ENCODE measurements at regions not wholly inside any gene's neighbourhood (a gene's known extent, or its start where the extent isn't known, plus 50 kb on each side); places are given as distances from the start of the nearest gene placed in this dataset.

GRCh38 chr5:175123542-175123941 lies 320.4 kb downstream of the DRD1 start:
- FAIRE-seq, result no peak
- no peak for DNase-seq (ENCODE audit: insufficient read length)

GRCh38 chr5:175121457-175121856 lies 322.5 kb downstream of the DRD1 start:
- no peak for TF ChIP-seq POLR2AphosphoS5 (IDR thresholded peaks at IDR 0.05; ENCODE audit: low read depth, low read length)
- no peak for TF ChIP-seq POLR2A (IDR thresholded peaks at IDR 0.05; ENCODE audit: low read depth, low read length)
- TF ChIP-seq TAF1 (IDR thresholded peaks at IDR 0.05; ENCODE audit: borderline replicate concordance, low read depth, low read length), result no peak
- FAIRE-seq (no peak), DNase-seq (ENCODE audit: insufficient read length) (no peak)

More at GRCh38 chr5:175123542-175123941, 320.4 kb downstream of the DRD1 start:
- TF ChIP-seq POLR2AphosphoS5 (IDR thresholded peaks at IDR 0.05; ENCODE audit: low read depth, low read length) (no peak), POLR2A (IDR thresholded peaks at IDR 0.05; ENCODE audit: low read depth, low read length) (no peak), TAF1 (IDR thresholded peaks at IDR 0.05; ENCODE audit: borderline replicate concordance, low read depth, low read length) (no peak)

- FAIRE-seq, result no peak
These were observed 323.6 kb downstream of the DRD1 start for GRCh38 chr5:175120412-175120811.

GRCh38 chr5:175118700-175119309 lies 325.2 kb downstream of the DRD1 start:
- no peak for FAIRE-seq
- no peak for TF ChIP-seq POLR2AphosphoS5 (IDR thresholded peaks at IDR 0.05; ENCODE audit: low read depth, low read length)
- TF ChIP-seq POLR2A (IDR thresholded peaks at IDR 0.05; ENCODE audit: low read depth, low read length), result no peak

More at GRCh38 chr5:175120412-175120811, 323.6 kb downstream of the DRD1 start:
- TF ChIP-seq POLR2AphosphoS5 (IDR thresholded peaks at IDR 0.05; ENCODE audit: low read depth, low read length), result no peak
- no peak for TF ChIP-seq POLR2A (IDR thresholded peaks at IDR 0.05; ENCODE audit: low read depth, low read length)
- no peak for TF ChIP-seq TAF1 (IDR thresholded peaks at IDR 0.05; ENCODE audit: borderline replicate concordance, low read depth, low read length)
- DNase-seq (ENCODE audit: insufficient read length), result no peak

GRCh38 chr5:175116466-175117048 lies 327.4 kb downstream of the DRD1 start:
- TF ChIP-seq TAF1 (IDR thresholded peaks at IDR 0.05; ENCODE audit: borderline replicate concordance, low read depth, low read length) (no peak), POLR2AphosphoS5 (IDR thresholded peaks at IDR 0.05; ENCODE audit: low read depth, low read length) (no peak), POLR2A (IDR thresholded peaks at IDR 0.05; ENCODE audit: low read depth, low read length) (no peak)
- DNase-seq (ENCODE audit: insufficient read length) (no peak), FAIRE-seq (no peak)

More at GRCh38 chr5:175118700-175119309, 325.2 kb downstream of the DRD1 start:
- DNase-seq (ENCODE audit: insufficient read length), result no peak

- DNase-seq (ENCODE audit: insufficient read length), result no peak
- TF ChIP-seq POLR2AphosphoS5 (IDR thresholded peaks at IDR 0.05; ENCODE audit: low read depth, low read length) (no peak), TAF1 (IDR thresholded peaks at IDR 0.05; ENCODE audit: borderline replicate concordance, low read depth, low read length) (no peak), POLR2A (IDR thresholded peaks at IDR 0.05; ENCODE audit: low read depth, low read length) (no peak)
- FAIRE-seq, result no peak
These were observed 328.2 kb downstream of the DRD1 start for GRCh38 chr5:175115831-175116230.

- DNase-seq (ENCODE audit: insufficient read length), result no peak
- TF ChIP-seq POLR2A (IDR thresholded peaks at IDR 0.05; ENCODE audit: low read depth, low read length) (no peak), TAF1 (IDR thresholded peaks at IDR 0.05; ENCODE audit: borderline replicate concordance, low read depth, low read length) (no peak), POLR2AphosphoS5 (IDR thresholded peaks at IDR 0.05; ENCODE audit: low read depth, low read length) (no peak)
- FAIRE-seq, result no peak
These were observed 330.0 kb downstream of the DRD1 start for GRCh38 chr5:175113947-175114346.

GRCh38 chr5:175109058-175109755 lies 334.8 kb downstream of the DRD1 start:
- DNase-seq (ENCODE audit: insufficient read length) (no peak), FAIRE-seq (no peak)
- TF ChIP-seq TAF1 (IDR thresholded peaks at IDR 0.05; ENCODE audit: borderline replicate concordance, low read depth, low read length) (no peak), POLR2A (IDR thresholded peaks at IDR 0.05; ENCODE audit: low read depth, low read length) (no peak), POLR2AphosphoS5 (IDR thresholded peaks at IDR 0.05; ENCODE audit: low read depth, low read length) (no peak)

GRCh38 chr5:175107865-175108264 lies 336.1 kb downstream of the DRD1 start:
- TF ChIP-seq POLR2AphosphoS5 (IDR thresholded peaks at IDR 0.05; ENCODE audit: low read depth, low read length) (no peak), POLR2A (IDR thresholded peaks at IDR 0.05; ENCODE audit: low read depth, low read length) (no peak), TAF1 (IDR thresholded peaks at IDR 0.05; ENCODE audit: borderline replicate concordance, low read depth, low read length) (no peak)

GRCh38 chr5:175107028-175107588 lies 336.9 kb downstream of the DRD1 start:
- DNase-seq (ENCODE audit: insufficient read length) (no peak), FAIRE-seq (no peak)
- TF ChIP-seq POLR2A (IDR thresholded peaks at IDR 0.05; ENCODE audit: low read depth, low read length) (no peak), POLR2AphosphoS5 (IDR thresholded peaks at IDR 0.05; ENCODE audit: low read depth, low read length) (no peak), TAF1 (IDR thresholded peaks at IDR 0.05; ENCODE audit: borderline replicate concordance, low read depth, low read length) (no peak)

More at GRCh38 chr5:175107865-175108264, 336.1 kb downstream of the DRD1 start:
- FAIRE-seq (no peak), DNase-seq (ENCODE audit: insufficient read length) (no peak)

GRCh38 chr5:175104677-175105076 lies 339.3 kb downstream of the DRD1 start:
- no peak for FAIRE-seq
- no peak for TF ChIP-seq POLR2AphosphoS5 (IDR thresholded peaks at IDR 0.05; ENCODE audit: low read depth, low read length)
- no peak for TF ChIP-seq POLR2A (IDR thresholded peaks at IDR 0.05; ENCODE audit: low read depth, low read length)
- DNase-seq (ENCODE audit: insufficient read length), result no peak
